Mammary epithelial cell (primary cell): ENCODE measurements at regions not wholly inside any gene's neighbourhood (a gene's known extent, or its start where the extent isn't known, plus 50 kb on each side); places are given as distances from the start of the nearest gene placed in this dataset.

ENCODE experiments used
- CTCF ChIP-seq, 2 donors: IDR thresholded peaks in 1 of 2; conservative IDR thresholded peaks in 1 of 2; 2 replicates each; pipeline ENCODE4 v1.5.1; 2011 to 2012; ENCODE audit warnings: inconsistent platforms in 2 of 2, low read length in 2 of 2, mild to moderate bottlenecking in 2 of 2, control low read depth in 1 of 2, low read depth in 1 of 2; ENCODE audit not compliant: insufficient read depth in 1 of 2; ENCODE audit errors: extremely low read depth in 1 of 2
- EZH2 ChIP-seq: IDR thresholded peaks from 2 replicates; pipeline ENCODE4 v1.6.1; 2012; ENCODE audit warnings: low read length, inconsistent platforms, borderline replicate concordance

GRCh38 chr2:209311948-209312347 lies 111.9 kb upstream of the MAP2 start:
- TF ChIP-seq CTCF (conservative IDR thresholded peaks at IDR 0.05 in 1 of 2, IDR thresholded peaks at IDR 0.05 in 1 of 2; ENCODE audit: extremely low read depth in 1 of 2, insufficient read depth in 1 of 2, low read depth in 1 of 2, low read length in 2 of 2) = no peak
- no peak for TF ChIP-seq EZH2
